A673 (cell line): ENCODE measurements at regions not wholly inside any gene's neighbourhood (a gene's known extent, or its start where the extent isn't known, plus 50 kb on each side); places are given as distances from the start of the nearest gene placed in this dataset.

Experiments
- BruUV-seq: library from RNA; stranded (reverse); fragments of 400-500 nt; replicated peaks from 2 replicates; lab custom pipeline; 2021; lab: Mats Ljungman, UMichigan
- CTCF ChIA-PET: fragments of 300-600 bp; sonication (Branson Sonifier 250); formaldehyde crosslinking; loops from one replicate; lab custom pipeline; 2022; ENCODE audit warnings: antibody characterized with exemption; lab: Charles Lee
- POLR2A ChIA-PET: fragments of 300-600 bp; sonication (Branson Sonifier 250); formaldehyde crosslinking; loops from one replicate; lab custom pipeline; 2022; ENCODE audit warnings: antibody characterized with exemption; ENCODE audit not compliant: low non-redundant PET; lab: Charles Lee
- DNase-seq: peaks from one replicate; pipeline ENCODE4 v3.0.0-alpha.2; 2015; ENCODE audit warnings: low spot score
- H3K27ac ChIP-seq: fragments of 200-600 bp; sonication (generic); 2 replicates; pipeline ENCODE4 v1.5.1; 2016; ENCODE audit warnings: mixed run types, low read depth, mild to moderate bottlenecking, mixed read lengths, antibody characterized with exemption, low read length; ENCODE audit not compliant: poor library complexity, severe bottlenecking
- H3K27me3 ChIP-seq: fragments of 200-600 bp; sonication (generic); replicated peaks from 2 replicates; pipeline ENCODE4 v1.6.1; 2017; ENCODE audit warnings: mixed run types, low read depth, mild to moderate bottlenecking, mixed read lengths, antibody characterized with exemption, low read length; ENCODE audit not compliant: insufficient read depth, poor library complexity
- H3K36me3 ChIP-seq: fragments of 200-600 bp; sonication (generic); 2 replicates; pipeline ENCODE4 v1.6.1; 2016; ENCODE audit warnings: mixed run types, mild to moderate bottlenecking, mixed read lengths, antibody characterized with exemption, low read length; ENCODE audit not compliant: insufficient read depth, poor library complexity, severe bottlenecking
- H3K4me1 ChIP-seq: fragments of 200-600 bp; sonication (generic); 2 replicates; pipeline ENCODE4 v1.6.1; 2017; ENCODE audit warnings: mixed run types, mild to moderate bottlenecking, mixed read lengths, antibody characterized with exemption, low read length; ENCODE audit not compliant: insufficient read depth, poor library complexity, severe bottlenecking
- H3K4me3 ChIP-seq: fragments of 200-600 bp; sonication (generic); 2 replicates; pipeline ENCODE4 v1.5.1; 2016; ENCODE audit warnings: low read depth, mixed run types, mild to moderate bottlenecking, mixed read lengths, low read length; ENCODE audit not compliant: poor library complexity, severe bottlenecking
- H3K9me3 ChIP-seq: fragments of 200-600 bp; sonication (generic); 2 replicates; pipeline ENCODE4 v1.6.1; 2016; ENCODE audit warnings: mixed run types, low read depth, mild to moderate bottlenecking, mixed read lengths, antibody characterized with exemption, low read length; ENCODE audit not compliant: poor library complexity, severe bottlenecking
- EZH2 ChIP-seq: fragments of 200-600 bp; sonication (generic); IDR thresholded peaks from 2 replicates; pipeline ENCODE4 v1.6.1; 2017; ENCODE audit warnings: borderline replicate concordance, low read depth, mild to moderate bottlenecking, mixed read lengths, antibody characterized with exemption, low read length; ENCODE audit not compliant: poor library complexity, severe bottlenecking
- intact Hi-C: fragments of 100-400 bp; cut with micrococcal nuclease; formaldehyde crosslinking; loops from one replicate; pipeline ENCODE4 v1.10.0; 2022; ENCODE audit not compliant: unreplicated experiment
- TF ChIP-seq, protein P1 (sequence below): fragments of 300-800, 200-600 bp; sonication (generic); conservative IDR thresholded peaks from 2 replicates; pipeline ENCODE4 v1.5.1; 2017; ENCODE audit warnings: low read depth, mild to moderate bottlenecking, antibody characterized with exemption, low read length, moderate library complexity, mixed read lengths

DNA sequence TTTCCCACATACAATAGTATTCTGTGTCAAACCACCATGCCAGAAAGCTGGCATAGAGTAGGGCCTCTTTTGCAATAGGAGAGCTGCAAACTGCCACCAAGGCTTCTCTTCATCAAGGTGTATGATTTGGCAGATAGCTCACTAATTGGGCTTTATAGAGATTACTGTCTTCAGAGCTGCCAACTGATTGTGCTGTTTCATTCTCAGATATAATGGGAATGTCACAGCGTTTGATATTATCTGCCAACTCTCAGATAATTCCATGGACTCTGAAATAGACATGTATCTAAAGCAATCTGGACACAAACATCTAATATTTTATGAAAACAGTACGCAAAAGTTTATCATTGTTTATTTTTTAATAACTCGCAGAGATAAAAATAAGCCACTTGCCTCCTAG lies 1289.1 kb downstream of the STIM2 start:
- no peak for TF ChIP-seq EZH2
- TF ChIP-seq, protein P1, sequence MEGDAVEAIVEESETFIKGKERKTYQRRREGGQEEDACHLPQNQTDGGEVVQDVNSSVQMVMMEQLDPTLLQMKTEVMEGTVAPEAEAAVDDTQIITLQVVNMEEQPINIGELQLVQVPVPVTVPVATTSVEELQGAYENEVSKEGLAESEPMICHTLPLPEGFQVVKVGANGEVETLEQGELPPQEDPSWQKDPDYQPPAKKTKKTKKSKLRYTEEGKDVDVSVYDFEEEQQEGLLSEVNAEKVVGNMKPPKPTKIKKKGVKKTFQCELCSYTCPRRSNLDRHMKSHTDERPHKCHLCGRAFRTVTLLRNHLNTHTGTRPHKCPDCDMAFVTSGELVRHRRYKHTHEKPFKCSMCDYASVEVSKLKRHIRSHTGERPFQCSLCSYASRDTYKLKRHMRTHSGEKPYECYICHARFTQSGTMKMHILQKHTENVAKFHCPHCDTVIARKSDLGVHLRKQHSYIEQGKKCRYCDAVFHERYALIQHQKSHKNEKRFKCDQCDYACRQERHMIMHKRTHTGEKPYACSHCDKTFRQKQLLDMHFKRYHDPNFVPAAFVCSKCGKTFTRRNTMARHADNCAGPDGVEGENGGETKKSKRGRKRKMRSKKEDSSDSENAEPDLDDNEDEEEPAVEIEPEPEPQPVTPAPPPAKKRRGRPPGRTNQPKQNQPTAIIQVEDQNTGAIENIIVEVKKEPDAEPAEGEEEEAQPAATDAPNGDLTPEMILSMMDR = no peak
- ChIA-PET POLR2A (no interaction called here), CTCF (no interaction called here)
- no peak for DNase-seq
- Histone ChIP-seq H3K36me3 (no peaks in the 10 kb centered on the region), H3K4me3 (no peak overlapping the region), H3K27ac (no peak overlapping the region), H3K27me3 (no peaks in the 10 kb centered on the region), H3K9me3 (no peaks in the 10 kb centered on the region), H3K4me1 (no peaks in the 10 kb centered on the region)
- BruUV-seq = no TSS peak
- intact Hi-C loops = no loop called here

DNA sequence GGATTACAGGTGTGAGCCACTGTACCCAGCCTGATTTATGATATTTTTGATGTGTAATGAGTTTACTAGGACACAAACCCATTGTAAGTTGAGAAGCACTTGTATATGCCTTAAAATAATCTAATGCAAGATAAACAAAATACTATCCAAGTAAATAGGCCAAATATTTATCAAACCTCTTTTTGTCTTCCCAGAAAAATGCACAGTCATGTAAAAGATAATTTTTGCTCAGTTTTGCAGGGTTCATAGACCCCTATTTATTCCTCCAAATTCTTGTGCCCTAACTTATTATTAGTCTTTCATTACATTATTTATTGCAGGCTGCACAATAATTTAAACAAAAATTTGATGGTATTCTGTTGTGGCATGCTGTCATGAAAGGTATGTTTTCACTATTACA lies 1290.7 kb downstream of the STIM2 start:
- Histone ChIP-seq H3K9me3 (no peaks in the 10 kb centered on the region), H3K4me3 (no peak overlapping the region), H3K27me3 (no peaks in the 10 kb centered on the region), H3K27ac (no peak overlapping the region), H3K4me1 (no peaks in the 10 kb centered on the region), H3K36me3 (no peaks in the 10 kb centered on the region)
- CTCF ChIA-PET = no interaction called here
- intact Hi-C loops = no loop called here
- DNase-seq = no peak
- BruUV-seq = no TSS peak
- TF ChIP-seq, protein P1 = no peak
- TF ChIP-seq EZH2 = no peak
- POLR2A ChIA-PET = no interaction called here

GRCh38 chr4:28167411-28167810 lies 1306.8 kb downstream of the STIM2 start:
- Histone ChIP-seq H3K27me3 (no peaks in the 10 kb centered on the region), H3K4me3 (no peak overlapping the region), H3K4me1 (no peaks in the 10 kb centered on the region), H3K36me3 (no peaks in the 10 kb centered on the region), H3K27ac (no peak overlapping the region), H3K9me3 (no peaks in the 10 kb centered on the region)
- no peak for DNase-seq
- no peak for TF ChIP-seq EZH2
- TF ChIP-seq, protein P1 = no peak
- intact Hi-C loops = no loop called here
- ChIA-PET CTCF (no interaction called here), POLR2A (no interaction called here)
- BruUV-seq = no TSS peak
